NT2/D1 (cell line): ENCODE measurements at regions not wholly inside any gene's neighbourhood (a gene's known extent, or its start where the extent isn't known, plus 50 kb on each side); places are given as distances from the start of the nearest gene placed in this dataset.

ENCODE experiments used
- DNase-seq: peaks from one replicate; pipeline ENCODE4 v3.0.0-alpha.2; 2011; ENCODE audit warnings: low read depth, low spot score
- H3K27me3 ChIP-seq: 2 replicates; pipeline ENCODE4 v1.6.0; 2011; ENCODE audit warnings: mild to moderate bottlenecking; ENCODE audit not compliant: insufficient read length, insufficient read depth
- H3K36me3 ChIP-seq: 2 replicates; pipeline ENCODE4 v1.6.1; 2011; ENCODE audit warnings: mild to moderate bottlenecking, low read length, mixed read lengths; ENCODE audit not compliant: insufficient read depth, insufficient read length
- H3K4me1 ChIP-seq: 2 replicates; pipeline ENCODE4 v1.5.1; 2011; ENCODE audit not compliant: insufficient read depth, insufficient read length
- H3K4me3 ChIP-seq: 2 replicates; pipeline ENCODE4 v1.5.1; 2011; ENCODE audit warnings: low read depth; ENCODE audit not compliant: insufficient read length
- H3K9ac ChIP-seq: 2 replicates; pipeline ENCODE4 v1.6.0; 2011; ENCODE audit warnings: low read depth; ENCODE audit not compliant: insufficient read length
- H3K9me3 ChIP-seq: 2 replicates; pipeline ENCODE4 v1.5.1; 2011; ENCODE audit warnings: mild to moderate bottlenecking, low read length; ENCODE audit not compliant: insufficient read depth
- SUZ12 ChIP-seq: IDR thresholded peaks from 2 replicates; pipeline ENCODE4 v1.6.1; 2011; ENCODE audit not compliant: insufficient read length, insufficient read depth; ENCODE audit errors: extremely low read depth
- YY1 ChIP-seq: IDR thresholded peaks from 2 replicates; pipeline ENCODE4 v1.6.1; 2011; ENCODE audit not compliant: insufficient read length, insufficient read depth
- ZNF274 ChIP-seq: IDR thresholded peaks from 2 replicates; pipeline ENCODE4 v1.6.1; 2011; ENCODE audit warnings: mild to moderate bottlenecking, low read depth, low read length

GRCh38 chr18:75344615-75345014 is 82.9 kb downstream of the SMIM21 start:
- no peak for TF ChIP-seq SUZ12
- no peak for TF ChIP-seq YY1
- no peak for TF ChIP-seq ZNF274
- Histone ChIP-seq H3K36me3 (no peaks in the 10 kb centered on the region), H3K27me3 (no peaks in the 10 kb centered on the region), H3K4me1 (no peaks in the 10 kb centered on the region), H3K9me3 (no peaks in the 10 kb centered on the region), H3K4me3 (no peak overlapping the region), H3K9ac (no peak overlapping the region)
- DNase-seq, result no peak

GRCh38 chr18:75344161-75344560 is 83.3 kb downstream of the SMIM21 start:
- TF ChIP-seq YY1 (no peak), SUZ12 (no peak), ZNF274 (no peak)
- no peak for DNase-seq
- Histone ChIP-seq H3K9me3 (no peaks in the 10 kb centered on the region), H3K4me3 (no peak overlapping the region), H3K27me3 (no peaks in the 10 kb centered on the region), H3K9ac (no peak overlapping the region), H3K4me1 (no peaks in the 10 kb centered on the region), H3K36me3 (no peaks in the 10 kb centered on the region)

GRCh38 chr18:75343389-75343788 is 84.1 kb downstream of the SMIM21 start:
- Histone ChIP-seq H3K9me3 (no peaks in the 10 kb centered on the region), H3K9ac (no peak overlapping the region), H3K27me3 (no peaks in the 10 kb centered on the region), H3K4me1 (no peaks in the 10 kb centered on the region), H3K36me3 (no peaks in the 10 kb centered on the region), H3K4me3 (no peak overlapping the region)
- TF ChIP-seq ZNF274 (no peak), YY1 (no peak), SUZ12 (no peak)
- DNase-seq, result no peak

- Histone ChIP-seq H3K4me1 (no peaks in the 10 kb centered on the region), H3K36me3 (no peaks in the 10 kb centered on the region), H3K4me3 (no peak overlapping the region), H3K27me3 (no peaks in the 10 kb centered on the region), H3K9ac (no peak overlapping the region), H3K9me3 (no peaks in the 10 kb centered on the region)
- no peak for DNase-seq
- TF ChIP-seq ZNF274, result no peak
- no peak for TF ChIP-seq SUZ12
- TF ChIP-seq YY1, result no peak
These were observed 85.6 kb downstream of the SMIM21 start for GRCh38 chr18:75341897-75342296.

GRCh38 chr18:75341267-75341666 is 86.2 kb downstream of the SMIM21 start:
- no peaks in the 10 kb centered on the region for H3K27me3 ChIP-seq
- DNase-seq, result no peak

GRCh38 chr18:75339936-75340605 is 87.4 kb downstream of the SMIM21 start:
- Histone ChIP-seq H3K9ac (no peak overlapping the region), H3K36me3 (no peaks in the 10 kb centered on the region), H3K4me1 (no peaks in the 10 kb centered on the region), H3K4me3 (no peak overlapping the region), H3K27me3 (no peaks in the 10 kb centered on the region), H3K9me3 (no peaks in the 10 kb centered on the region)
- TF ChIP-seq YY1, result no peak
- TF ChIP-seq ZNF274, result no peak
- no peak for TF ChIP-seq SUZ12
- DNase-seq, result no peak

More at GRCh38 chr18:75341267-75341666, 86.2 kb downstream of the SMIM21 start:
- Histone ChIP-seq H3K9ac (no peak overlapping the region), H3K4me3 (no peak overlapping the region), H3K36me3 (no peaks in the 10 kb centered on the region), H3K4me1 (no peaks in the 10 kb centered on the region), H3K9me3 (no peaks in the 10 kb centered on the region)
- TF ChIP-seq YY1, result no peak
- TF ChIP-seq SUZ12, result no peak
- no peak for TF ChIP-seq ZNF274
